ENCODE measurements at regions not wholly inside any gene's neighbourhood (a gene's known extent, or its start where the extent isn't known, plus 50 kb on each side); places are given as distances from the start of the nearest gene placed in this dataset.

- Histone ChIP-seq H3K27ac (ENCODE audit: low read length) (no peak overlapping the region), H4K20me1 (ENCODE audit: insufficient read depth, low read length) (no peaks in the 10 kb centered on the region), H3K36me3 (ENCODE audit: insufficient read depth, low read length) (no peaks in the 10 kb centered on the region), H3K4me3 (ENCODE audit: low read depth in 1 of 2, low read length in 2 of 2) (no peak overlapping the region), H3K79me2 (ENCODE audit: insufficient read depth, low read length) (no peaks in the 10 kb centered on the region), H3K4me1 (ENCODE audit: insufficient read depth, low read length) (no peaks in the 10 kb centered on the region), H3K9ac (ENCODE audit: low read depth, low read length) (no peak overlapping the region), H2AFZ (ENCODE audit: low read depth, low read length) (no peak overlapping the region), H3K9me3 (ENCODE audit: insufficient read depth, low read length, severe bottlenecking) (no peaks in the 10 kb centered on the region), H3K27me3 (ENCODE audit: insufficient read depth, low read length, poor library complexity) (no peaks in the 10 kb centered on the region), H3K4me2 (ENCODE audit: insufficient read depth, low read length) (no peak overlapping the region)
- TF ChIP-seq CTCF (IDR thresholded peaks at IDR 0.05; ENCODE audit: borderline replicate concordance, extremely low read depth, low read length, poor library complexity, severe bottlenecking) = no peak
- no peak for TF ChIP-seq EZH2 (IDR thresholded peaks at IDR 0.05; ENCODE audit: borderline replicate concordance, low read depth, low read length, severe bottlenecking)
- DNase-seq (no peak), ATAC-seq (ENCODE audit: insufficient read depth, low read depth) (no peak)
These were observed 97.7 kb upstream of the PARD3 start for GRCh38 chr10:34912771-34913170.

GRCh38 chr10:34911661-34912205 is 96.6 kb upstream of the PARD3 start:
- no peaks in the 10 kb centered on the region for H3K79me2 ChIP-seq (ENCODE audit: insufficient read depth, low read length)
- H3K36me3 ChIP-seq (ENCODE audit: insufficient read depth, low read length) = no peaks in the 10 kb centered on the region
- H3K4me3 ChIP-seq (ENCODE audit: low read depth in 1 of 2, low read length in 2 of 2) = no peak overlapping the region
- no peaks in the 10 kb centered on the region for H4K20me1 ChIP-seq (ENCODE audit: insufficient read depth, low read length)
- H3K4me2 ChIP-seq (ENCODE audit: insufficient read depth, low read length) = no peak overlapping the region
- no peak overlapping the region for H3K27ac ChIP-seq (ENCODE audit: low read length)
- DNase-seq (no peak), ATAC-seq (ENCODE audit: insufficient read depth, low read depth) (no peak)
- no peaks in the 10 kb centered on the region for H3K4me1 ChIP-seq (ENCODE audit: insufficient read depth, low read length)
- TF ChIP-seq EZH2 (IDR thresholded peaks at IDR 0.05; ENCODE audit: borderline replicate concordance, low read depth, low read length, severe bottlenecking) (no peak), CTCF (IDR thresholded peaks at IDR 0.05; ENCODE audit: borderline replicate concordance, extremely low read depth, low read length, poor library complexity, severe bottlenecking) (no peak)
- no peak overlapping the region for H3K9ac ChIP-seq (ENCODE audit: low read depth, low read length)
- H3K27me3 ChIP-seq (ENCODE audit: insufficient read depth, low read length, poor library complexity) = no peaks in the 10 kb centered on the region
- no peak overlapping the region for H2AFZ ChIP-seq (ENCODE audit: low read depth, low read length)
- H3K9me3 ChIP-seq (ENCODE audit: insufficient read depth, low read length, severe bottlenecking) = no peaks in the 10 kb centered on the region

- Histone ChIP-seq H3K9ac (ENCODE audit: low read depth, low read length) (no peak overlapping the region), H3K27ac (ENCODE audit: low read length) (no peak overlapping the region), H3K36me3 (ENCODE audit: insufficient read depth, low read length) (no peaks in the 10 kb centered on the region), H3K27me3 (ENCODE audit: insufficient read depth, low read length, poor library complexity) (no peaks in the 10 kb centered on the region), H3K9me3 (ENCODE audit: insufficient read depth, low read length, severe bottlenecking) (no peaks in the 10 kb centered on the region), H3K79me2 (ENCODE audit: insufficient read depth, low read length) (no peaks in the 10 kb centered on the region), H2AFZ (ENCODE audit: low read depth, low read length) (no peak overlapping the region), H3K4me3 (ENCODE audit: low read depth in 1 of 2, low read length in 2 of 2) (no peak overlapping the region), H3K4me2 (ENCODE audit: insufficient read depth, low read length) (no peak overlapping the region), H4K20me1 (ENCODE audit: insufficient read depth, low read length) (no peaks in the 10 kb centered on the region), H3K4me1 (ENCODE audit: insufficient read depth, low read length) (no peaks in the 10 kb centered on the region)
- TF ChIP-seq CTCF (IDR thresholded peaks at IDR 0.05; ENCODE audit: borderline replicate concordance, extremely low read depth, low read length, poor library complexity, severe bottlenecking) (no peak), EZH2 (IDR thresholded peaks at IDR 0.05; ENCODE audit: borderline replicate concordance, low read depth, low read length, severe bottlenecking) (no peak)
- DNase-seq = no peak
- no peak for ATAC-seq (ENCODE audit: insufficient read depth, low read depth)
These were observed 93.4 kb upstream of the PARD3 start for GRCh38 chr10:34908481-34908880.
